Brain microvascular endothelial cell (primary cell): ENCODE measurements at regions not wholly inside any gene's neighbourhood (a gene's known extent, or its start where the extent isn't known, plus 50 kb on each side); places are given as distances from the start of the nearest gene placed in this dataset.

Experiments used
- DNase-seq: peaks from one replicate; pipeline ENCODE4 v3.0.0-alpha.2; 2020
- H3K27ac ChIP-seq: fragments of 250-450 bp; sonication (Bioruptor Pico); 2 replicates; pipeline ENCODE4 v1.5.1; 2020; ENCODE audit warnings: mild to moderate bottlenecking, moderate library complexity
- H3K27me3 ChIP-seq: fragments of 250-450 bp; sonication (Bioruptor Pico); replicated peaks from 2 replicates; pipeline ENCODE4 v1.5.1; 2020; ENCODE audit warnings: mild to moderate bottlenecking
- H3K36me3 ChIP-seq: fragments of 250-450 bp; sonication (Bioruptor Pico); replicated peaks from 2 replicates; pipeline ENCODE4 v1.5.1; 2020; ENCODE audit warnings: mild to moderate bottlenecking
- H3K4me3 ChIP-seq: 2 replicates; pipeline ENCODE4 v1.5.1; 2011; ENCODE audit warnings: low read depth, mild to moderate bottlenecking, control low read depth, low read length, moderate library complexity
- in situ Hi-C: cut with HindIII; loops from 2 replicates; pipeline ENCODE4 v1.10.0; 2017; ENCODE audit warnings: low sequenced_read_pairs, low pct_ligation_motif_present
- TF ChIP-seq, protein P1 (sequence below): IDR thresholded peaks from 2 replicates; pipeline ENCODE4 v1.5.1; 2011; ENCODE audit warnings: low read depth, mild to moderate bottlenecking, moderate library complexity, low read length, control low read depth, inconsistent platforms; ENCODE audit errors: missing control alignments

DNA sequence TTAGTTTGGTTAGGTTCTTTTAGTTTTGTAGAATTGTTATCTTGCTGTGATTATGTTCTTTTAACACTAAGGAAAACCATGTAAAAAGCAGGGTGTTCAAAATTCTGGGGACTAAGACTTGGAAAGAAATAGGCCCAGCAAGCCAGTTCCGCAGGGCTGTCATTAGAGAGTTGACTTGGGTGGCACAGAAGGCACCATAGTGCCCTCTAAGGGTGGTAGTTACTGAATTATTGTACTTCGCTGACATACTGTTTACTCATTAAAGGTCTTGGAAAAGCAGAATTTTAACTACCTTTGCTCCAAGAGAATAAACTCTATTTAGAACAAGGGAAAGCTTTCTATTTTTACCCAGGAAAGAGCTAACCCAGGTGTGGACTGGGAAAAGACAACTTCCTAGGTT lies 86.5 kb downstream of the OTUD1 start:
- H3K27ac ChIP-seq: no peak overlapping the region
- in situ Hi-C loops: loop anchor here (25.0 kb wide), 1 partner anchor 213 kb away; no protein-coding TSS in a partner anchor
- no peak for DNase-seq

DNA sequence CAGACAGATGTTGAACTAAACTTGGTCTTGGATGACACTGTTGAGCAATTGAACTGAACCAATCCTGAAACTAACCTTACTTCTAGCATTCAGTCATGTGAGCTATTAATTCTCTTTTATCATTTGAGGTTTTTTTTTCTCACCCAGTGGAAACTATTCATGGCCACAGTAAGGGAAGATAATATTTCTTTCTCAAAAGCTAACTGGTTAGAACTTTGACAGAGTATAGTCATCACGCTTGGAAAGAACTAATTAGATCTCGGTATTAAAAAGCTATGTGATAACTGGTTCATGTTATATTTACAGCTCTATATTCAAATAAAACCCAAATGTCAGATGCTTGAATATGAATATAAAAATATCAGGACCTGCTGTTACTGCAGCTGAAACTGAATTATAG lies 89.5 kb downstream of the OTUD1 start:
- Histone ChIP-seq H3K27me3 (no peaks in the 10 kb centered on the region), H3K4me3 (no peak overlapping the region), H3K36me3 (no peaks in the 10 kb centered on the region), H3K27ac (no peak overlapping the region)
- TF ChIP-seq, protein P1, sequence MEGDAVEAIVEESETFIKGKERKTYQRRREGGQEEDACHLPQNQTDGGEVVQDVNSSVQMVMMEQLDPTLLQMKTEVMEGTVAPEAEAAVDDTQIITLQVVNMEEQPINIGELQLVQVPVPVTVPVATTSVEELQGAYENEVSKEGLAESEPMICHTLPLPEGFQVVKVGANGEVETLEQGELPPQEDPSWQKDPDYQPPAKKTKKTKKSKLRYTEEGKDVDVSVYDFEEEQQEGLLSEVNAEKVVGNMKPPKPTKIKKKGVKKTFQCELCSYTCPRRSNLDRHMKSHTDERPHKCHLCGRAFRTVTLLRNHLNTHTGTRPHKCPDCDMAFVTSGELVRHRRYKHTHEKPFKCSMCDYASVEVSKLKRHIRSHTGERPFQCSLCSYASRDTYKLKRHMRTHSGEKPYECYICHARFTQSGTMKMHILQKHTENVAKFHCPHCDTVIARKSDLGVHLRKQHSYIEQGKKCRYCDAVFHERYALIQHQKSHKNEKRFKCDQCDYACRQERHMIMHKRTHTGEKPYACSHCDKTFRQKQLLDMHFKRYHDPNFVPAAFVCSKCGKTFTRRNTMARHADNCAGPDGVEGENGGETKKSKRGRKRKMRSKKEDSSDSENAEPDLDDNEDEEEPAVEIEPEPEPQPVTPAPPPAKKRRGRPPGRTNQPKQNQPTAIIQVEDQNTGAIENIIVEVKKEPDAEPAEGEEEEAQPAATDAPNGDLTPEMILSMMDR: no peak
- in situ Hi-C loops: loop anchor here (25.0 kb wide), 1 partner anchor 216 kb away; no protein-coding TSS in a partner anchor
- no peak for DNase-seq

More for the DNA sequence above, 86.5 kb downstream of the OTUD1 start:
- TF ChIP-seq, protein P1: peak; percentile 41
- no peaks in the 10 kb centered on the region for H3K36me3 ChIP-seq
- no peak overlapping the region for H3K4me3 ChIP-seq
- H3K27me3 ChIP-seq: no peaks in the 10 kb centered on the region

DNA sequence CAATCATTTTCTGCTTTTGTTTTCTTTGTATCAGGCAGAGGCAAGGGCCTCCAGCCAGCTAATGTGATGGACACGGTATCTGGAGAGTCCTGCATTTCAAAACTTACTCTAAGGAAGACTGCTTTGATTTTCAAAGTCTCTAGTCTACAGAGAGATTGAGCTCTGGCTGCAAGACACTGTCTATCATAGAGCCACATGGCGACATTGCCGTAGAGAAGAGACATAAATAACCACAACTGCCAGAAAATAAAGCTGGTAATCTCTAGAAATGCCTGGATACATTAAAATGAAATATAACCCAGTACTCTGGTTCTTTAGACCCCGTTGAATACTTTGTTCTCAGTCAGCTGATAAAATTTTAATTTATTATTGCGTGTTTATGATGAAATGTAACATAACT lies 90.8 kb downstream of the OTUD1 start:
- in situ Hi-C loops: loop anchor here (25.0 kb wide), 1 partner anchor 217 kb away; no protein-coding TSS in a partner anchor
- Histone ChIP-seq H3K36me3 (no peaks in the 10 kb centered on the region), H3K4me3 (no peak overlapping the region), H3K27me3 (no peaks in the 10 kb centered on the region), H3K27ac (no peak overlapping the region)
- TF ChIP-seq, protein P1: no peak
- no peak for DNase-seq

DNA sequence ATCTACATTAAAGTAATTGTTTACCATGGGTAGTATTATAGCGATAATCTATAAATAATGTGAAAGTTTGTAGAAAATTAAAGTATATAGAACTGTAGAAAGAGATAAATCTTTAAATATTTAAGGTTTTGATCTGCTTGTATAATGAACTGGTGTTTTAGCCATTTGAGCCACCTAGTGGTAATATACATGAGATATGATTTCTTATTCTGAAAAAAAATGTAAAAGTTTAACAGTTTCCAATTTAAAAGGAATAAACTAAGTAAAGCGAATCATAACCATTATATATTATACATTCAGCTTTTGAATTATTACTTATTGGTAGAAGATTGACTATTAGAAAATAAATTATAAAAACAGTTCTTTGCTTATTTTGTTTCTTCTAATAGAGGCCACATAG lies 91.2 kb downstream of the OTUD1 start:
- TF ChIP-seq, protein P1: peak; percentile 33
- H3K27ac ChIP-seq: no peak overlapping the region
- H3K36me3 ChIP-seq: no peaks in the 10 kb centered on the region
- H3K27me3 ChIP-seq: no peaks in the 10 kb centered on the region
- in situ Hi-C loops: loop anchor here (25.0 kb wide), 1 partner anchor 218 kb away; no protein-coding TSS in a partner anchor
- no peak overlapping the region for H3K4me3 ChIP-seq
- DNase-seq: no peak

DNA sequence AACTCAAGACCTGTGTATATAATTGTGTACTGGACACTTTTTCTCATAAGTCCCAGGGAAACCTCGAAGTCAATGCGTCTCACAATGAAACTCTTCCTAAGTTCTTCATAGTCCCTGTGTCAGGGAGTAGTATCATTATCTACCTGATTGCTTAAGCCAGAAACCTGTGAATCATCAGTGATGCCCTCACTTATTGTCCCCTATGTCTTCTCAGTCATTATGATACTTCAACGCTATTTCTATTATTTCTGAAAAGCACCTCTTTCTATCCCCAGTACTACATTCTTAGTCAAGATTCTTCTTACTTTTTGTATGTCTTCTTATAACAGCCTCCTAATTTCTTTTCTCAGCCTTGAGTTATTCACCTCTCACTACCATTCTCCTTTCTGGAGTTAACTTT lies 94.3 kb downstream of the OTUD1 start:
- Histone ChIP-seq H3K27me3 (no peaks in the 10 kb centered on the region), H3K36me3 (no peaks in the 10 kb centered on the region), H3K27ac (no peak overlapping the region), H3K4me3 (no peak overlapping the region)
- no peak for DNase-seq
- TF ChIP-seq, protein P1: no peak
- in situ Hi-C loops: loop anchor here (25.0 kb wide), 1 partner anchor 221 kb away; no protein-coding TSS in a partner anchor

DNA sequence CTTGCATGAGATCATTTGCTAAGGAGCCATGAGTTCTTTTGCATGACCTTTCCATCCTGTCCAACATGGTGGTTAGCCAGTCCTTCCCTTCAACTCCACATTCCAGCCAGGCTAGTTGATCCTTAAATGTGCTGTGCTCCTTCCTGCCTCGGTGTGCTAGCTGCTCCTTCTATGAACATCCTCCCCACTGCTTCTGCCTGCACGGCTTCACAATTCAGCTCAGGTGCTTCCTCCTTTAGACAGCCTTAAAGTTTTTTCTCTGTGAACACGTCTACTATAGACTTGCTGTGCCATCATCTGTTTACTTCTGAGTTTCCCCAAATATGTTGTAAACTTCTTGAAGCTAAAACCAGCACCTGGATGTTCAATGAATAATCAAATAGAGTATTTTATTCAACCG lies 95.5 kb downstream of the OTUD1 start:
- in situ Hi-C loops: loop anchor here (25.0 kb wide), 1 partner anchor 222 kb away; no protein-coding TSS in a partner anchor
- Histone ChIP-seq H3K36me3 (no peaks in the 10 kb centered on the region), H3K27me3 (no peaks in the 10 kb centered on the region), H3K27ac (no peak overlapping the region), H3K4me3 (no peak overlapping the region)
- TF ChIP-seq, protein P1: no peak
- DNase-seq: no peak
